ENCODE measurements at regions not wholly inside any gene's neighbourhood (a gene's known extent, or its start where the extent isn't known, plus 50 kb on each side); places are given as distances from the start of the nearest gene placed in this dataset.

DNA sequence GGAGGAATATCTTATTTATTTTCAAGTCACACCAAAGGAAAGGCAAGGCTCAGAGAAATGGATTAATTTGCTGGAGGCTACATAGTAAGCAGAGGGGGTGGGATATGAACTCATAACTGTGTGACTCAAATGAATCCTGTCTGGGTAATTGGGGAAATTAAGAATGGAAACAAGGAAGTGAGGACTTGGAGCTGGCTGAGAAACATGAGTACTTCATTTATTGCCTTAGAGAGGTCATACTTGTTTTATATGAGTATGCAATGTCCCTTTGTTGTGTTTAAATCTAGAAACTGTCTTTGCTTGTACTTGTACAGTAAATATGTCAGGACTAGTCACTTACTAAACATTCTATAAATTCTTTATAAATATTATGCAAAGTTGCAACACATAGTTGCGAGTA, 2166.7 kb upstream of the PIK3C3 start:
- TF ChIP-seq ZNF24 (IDR thresholded peaks at IDR 0.05) (no peak), BCL11A (IDR thresholded peaks at IDR 0.05; ENCODE audit: low read depth, low read length) (no peak), ATF7 (IDR thresholded peaks at IDR 0.05; ENCODE audit: low read depth) (no peak), RFX5 (IDR thresholded peaks at IDR 0.05; ENCODE audit: low read depth, low read length) (no peak), ZNF274 (IDR thresholded peaks at IDR 0.05; ENCODE audit: insufficient read depth, insufficient read length) (no peak), POLR2AphosphoS5 (IDR thresholded peaks at IDR 0.05; ENCODE audit: low read length) (no peak), TCF3 (IDR thresholded peaks at IDR 0.05; ENCODE audit: borderline replicate concordance, insufficient read depth, low read depth, low read length) (no peak), YY1 (IDR thresholded peaks at IDR 0.05; ENCODE audit: low read depth, low read length) (no peak), KLF5 (IDR thresholded peaks at IDR 0.05; ENCODE audit: partially characterized antibody) (no peak), SRF (IDR thresholded peaks at IDR 0.05; ENCODE audit: low read depth in 2 of 2, low read length in 2 of 2) (no peak), SUZ12 (IDR thresholded peaks at IDR 0.05; ENCODE audit: unreplicated experiment) (no peak)

Data from GM12878 (cell line).